ENCODE measurements at regions not wholly inside any gene's neighbourhood (a gene's known extent, or its start where the extent isn't known, plus 50 kb on each side); places are given as distances from the start of the nearest gene placed in this dataset.

DNA sequence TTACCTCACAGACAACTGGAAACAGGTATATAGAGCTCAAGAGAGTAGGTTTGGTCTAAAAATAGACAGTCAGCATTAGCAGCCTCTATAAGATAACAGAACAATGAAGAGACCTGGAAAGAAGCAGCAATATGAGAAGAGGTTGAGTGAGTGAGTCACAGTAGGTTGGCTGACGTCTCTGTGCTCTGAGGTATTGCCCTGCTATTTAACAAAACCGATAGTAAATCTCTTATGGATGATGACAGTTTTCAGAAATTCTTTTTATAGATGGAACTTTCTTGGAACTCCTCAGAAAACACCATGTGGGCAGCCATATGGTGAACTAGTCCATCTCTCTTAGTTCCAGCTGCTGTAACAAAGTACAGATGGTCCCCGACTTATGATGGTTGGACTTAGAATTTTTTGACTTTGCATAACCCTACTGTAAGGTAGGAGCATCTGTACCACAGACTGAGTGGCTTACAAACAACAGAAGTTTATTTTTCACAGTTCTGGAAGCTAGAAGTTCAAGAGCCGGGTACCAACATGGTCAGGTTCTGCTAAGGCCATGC lies 123.5 kb downstream of the MBD2 start:
- Mint-ChIP-seq H3K4me3 (no peak overlapping the region), H3K4me1 (no peaks in the 10 kb centered on the region), H3K9me3 (no peaks in the 10 kb centered on the region), H3K36me3 (no peaks in the 10 kb centered on the region), H3K27me3 (no peaks in the 10 kb centered on the region), H3K27ac (no peak overlapping the region)
- no peak for DNase-seq
- POLR2A ChIA-PET = no interaction called here
- no peak for ATAC-seq (ENCODE audit: low read depth)

DNA sequence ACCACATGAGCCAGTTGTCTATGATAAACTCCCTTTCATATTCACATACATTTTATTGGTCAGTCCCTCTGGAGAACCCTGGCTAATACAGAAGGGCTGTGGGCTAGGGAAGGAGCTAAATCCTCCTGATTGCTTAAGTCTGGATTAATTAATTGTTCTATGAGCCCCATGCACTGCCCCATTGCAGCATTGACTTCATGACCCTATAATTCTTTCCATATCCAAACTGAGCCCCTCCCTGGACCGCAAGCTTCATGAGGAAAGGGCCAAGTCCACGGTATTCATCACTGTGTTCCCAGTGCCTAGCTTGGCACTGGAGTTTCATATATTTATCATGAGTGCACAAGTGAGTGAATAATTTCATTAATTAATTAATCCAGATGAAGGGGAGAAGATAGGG lies 124.0 kb downstream of the MBD2 start:
- POLR2A ChIA-PET = no interaction called here
- DNase-seq (no peak), ATAC-seq (ENCODE audit: low read depth) (no peak)
- no peaks in the 10 kb centered on the region for H3K36me3 Mint-ChIP-seq
- no peak overlapping the region for H3K27ac Mint-ChIP-seq
- H3K27me3 Mint-ChIP-seq = no peaks in the 10 kb centered on the region
- H3K9me3 Mint-ChIP-seq = peaks cover 1% of the 10 kb centered on the region
- H3K4me1 Mint-ChIP-seq = no peaks in the 10 kb centered on the region
- H3K4me3 Mint-ChIP-seq = no peak overlapping the region

DNA sequence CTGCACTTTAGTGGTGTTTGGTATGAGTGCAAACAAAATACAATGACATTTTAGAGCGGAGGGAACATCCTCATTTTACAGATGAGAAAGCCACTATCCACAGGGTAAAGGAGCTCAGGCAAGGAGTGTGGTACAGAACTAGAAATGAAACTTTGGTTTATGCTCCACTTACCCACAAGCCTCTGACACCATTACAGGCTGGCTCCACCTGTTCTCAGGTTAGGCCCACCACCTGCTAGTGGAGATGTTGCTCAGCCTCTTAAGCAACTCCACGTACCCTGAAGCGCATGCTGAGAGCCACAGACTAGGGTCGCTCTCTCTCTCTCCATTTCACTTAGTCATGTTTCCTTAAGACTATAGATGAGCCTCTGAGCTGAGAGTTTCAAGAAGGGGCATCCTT lies 130.0 kb downstream of the MBD2 start:
- H3K27ac Mint-ChIP-seq = no peak overlapping the region
- H3K36me3 Mint-ChIP-seq = peaks cover 2% of the 10 kb centered on the region
- POLR2A ChIA-PET = no interaction called here
- H3K9me3 Mint-ChIP-seq = peaks cover 3% of the 10 kb centered on the region
- no peak overlapping the region for H3K4me3 Mint-ChIP-seq
- H3K4me1 Mint-ChIP-seq = no peaks in the 10 kb centered on the region
- peaks cover 4% of the 10 kb centered on the region for H3K27me3 Mint-ChIP-seq
- DNase-seq = no peak
- ATAC-seq (ENCODE audit: low read depth) = no peak

DNA sequence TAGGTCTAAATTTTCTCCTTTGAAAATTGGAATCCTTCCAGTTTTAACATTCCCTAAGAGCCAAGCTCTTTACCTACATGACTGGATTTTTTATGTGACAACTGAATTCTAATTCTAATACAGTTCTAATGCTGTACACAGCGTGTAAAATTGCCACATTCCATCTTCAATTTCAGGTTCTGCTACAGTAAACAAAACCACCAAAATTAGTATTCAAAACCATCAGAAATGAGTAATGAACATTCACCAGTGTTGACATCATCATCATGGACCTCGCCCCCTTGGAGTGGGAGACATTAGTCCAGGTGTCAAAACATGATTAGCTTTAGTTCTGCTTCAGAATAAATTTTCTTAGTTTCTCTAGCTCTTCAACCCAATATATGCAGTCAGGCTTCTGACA lies 133.6 kb downstream of the MBD2 start:
- Mint-ChIP-seq H3K9me3 (peaks cover 4% of the 10 kb centered on the region), H3K4me1 (peaks cover 14% of the 10 kb centered on the region), H3K27ac (no peak overlapping the region), H3K4me3 (no peak overlapping the region), H3K27me3 (peaks cover 4% of the 10 kb centered on the region), H3K36me3 (peaks cover 6% of the 10 kb centered on the region)
- DNase-seq (no peak), ATAC-seq (ENCODE audit: low read depth) (no peak)
- POLR2A ChIA-PET = no interaction called here

DNA sequence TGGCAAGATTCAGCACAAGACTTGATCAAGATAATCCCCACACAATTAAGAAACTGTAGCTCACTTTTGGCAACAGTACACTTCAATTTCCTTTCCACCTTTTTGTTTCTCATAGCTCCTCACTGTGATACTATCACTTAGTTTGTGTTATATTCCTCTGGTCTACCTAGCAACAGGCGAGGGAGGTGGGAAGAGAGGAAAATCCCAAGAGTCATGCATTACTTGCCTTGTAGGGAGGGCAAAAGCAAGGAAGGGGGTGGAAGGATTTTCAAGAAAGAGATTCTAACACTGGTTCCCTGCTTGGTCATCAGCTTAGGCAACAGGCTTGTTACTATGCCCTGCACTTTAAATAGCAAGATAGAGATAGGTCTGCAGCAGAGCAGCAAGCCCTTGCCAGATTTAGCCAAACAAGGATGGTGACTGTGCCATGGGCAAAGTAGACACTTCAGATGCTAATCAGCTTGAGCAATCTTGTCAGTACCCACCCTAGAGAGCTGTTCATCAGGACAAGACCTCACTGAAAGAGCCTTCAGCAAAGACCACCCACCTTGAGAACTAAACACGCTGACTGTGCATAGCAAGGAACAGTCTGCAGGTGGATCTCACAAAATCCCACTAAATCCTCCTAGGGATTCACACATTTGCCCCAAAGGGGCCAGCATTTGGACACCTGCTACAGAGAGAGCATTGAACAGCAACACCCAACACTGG lies 134.6 kb downstream of the MBD2 start:
- peaks cover 4% of the 10 kb centered on the region for H3K27me3 Mint-ChIP-seq
- ATAC-seq (ENCODE audit: low read depth) (no peak), DNase-seq (no peak)
- H3K27ac Mint-ChIP-seq = no peak overlapping the region
- no peak overlapping the region for H3K4me3 Mint-ChIP-seq
- H3K36me3 Mint-ChIP-seq = peaks cover 6% of the 10 kb centered on the region
- H3K9me3 Mint-ChIP-seq = peaks cover 4% of the 10 kb centered on the region
- POLR2A ChIA-PET = no interaction called here
- H3K4me1 Mint-ChIP-seq = peaks cover 14% of the 10 kb centered on the region

DNA sequence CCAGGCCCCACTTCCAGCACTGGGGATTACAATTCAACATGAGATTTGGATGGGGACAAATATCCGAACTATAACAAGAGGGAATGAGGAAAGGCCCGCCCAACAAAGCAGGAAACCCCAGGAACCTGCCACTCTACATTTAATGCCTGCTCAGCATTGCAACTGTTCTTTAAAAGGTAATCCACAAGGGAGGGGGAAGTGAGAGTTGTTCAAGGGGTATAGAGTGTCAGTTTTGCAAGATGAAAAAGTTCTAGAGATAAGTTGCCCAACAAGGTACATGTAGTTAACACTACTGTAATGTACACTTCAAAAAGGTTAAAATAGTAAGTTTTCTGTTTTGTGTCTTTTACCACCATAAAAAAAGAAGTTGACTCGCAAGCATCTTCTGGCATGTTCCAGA lies 137.6 kb downstream of the MBD2 start:
- Mint-ChIP-seq H3K4me3 (peak overlapping the region; percentile 47), H3K27ac (peak overlapping the region; percentile 78), H3K4me1 (peaks cover 14% of the 10 kb centered on the region), H3K36me3 (peaks cover 9% of the 10 kb centered on the region), H3K9me3 (peaks cover 12% of the 10 kb centered on the region), H3K27me3 (peaks cover 2% of the 10 kb centered on the region)
- no peak for DNase-seq
- no peak for ATAC-seq (ENCODE audit: low read depth)
- POLR2A ChIA-PET = no interaction called here

DNA sequence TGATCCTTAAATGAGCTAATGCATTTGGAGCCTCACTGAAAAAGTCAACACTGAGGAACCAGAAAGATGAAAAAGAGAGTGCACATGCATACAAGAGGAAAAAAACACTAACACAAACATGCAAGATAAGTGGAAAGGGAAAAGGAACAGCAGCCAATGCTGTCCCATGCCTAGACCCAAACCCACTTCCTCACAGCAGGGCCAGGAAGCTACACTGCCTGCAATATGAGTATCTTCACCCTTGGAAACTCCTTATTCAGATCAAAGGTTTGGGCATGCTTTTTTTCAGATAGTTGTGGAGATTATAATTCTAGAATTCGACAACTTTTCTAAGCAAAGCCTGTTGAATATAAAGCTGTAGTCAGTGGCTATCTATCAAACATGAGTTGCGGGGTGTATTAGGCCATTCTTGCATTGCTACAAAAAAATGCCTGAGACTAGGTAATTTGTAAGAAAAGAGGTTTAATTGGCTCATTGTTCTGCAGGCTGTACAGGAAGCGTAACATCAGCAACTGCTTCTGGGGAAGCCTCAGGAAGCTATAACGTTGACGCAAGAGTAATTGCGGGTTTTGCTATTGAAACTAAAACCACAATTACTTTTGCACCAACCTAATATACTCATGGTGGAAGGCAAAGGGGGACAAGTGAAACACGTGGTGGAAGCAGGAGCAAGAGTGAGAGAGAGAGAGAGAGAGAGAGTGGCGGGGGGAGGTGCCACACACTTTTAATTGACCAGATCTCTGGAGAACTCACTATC lies 138.2 kb downstream of the MBD2 start:
- Mint-ChIP-seq H3K27ac (peak overlapping the region; percentile 78), H3K27me3 (peaks cover 2% of the 10 kb centered on the region), H3K4me1 (peaks cover 14% of the 10 kb centered on the region), H3K9me3 (peaks cover 12% of the 10 kb centered on the region), H3K36me3 (peaks cover 9% of the 10 kb centered on the region), H3K4me3 (peak overlapping the region; percentile 47)
- DNase-seq = no peak
- peak; percentile 87 for ATAC-seq (ENCODE audit: low read depth)
- POLR2A ChIA-PET = no interaction called here

DNA sequence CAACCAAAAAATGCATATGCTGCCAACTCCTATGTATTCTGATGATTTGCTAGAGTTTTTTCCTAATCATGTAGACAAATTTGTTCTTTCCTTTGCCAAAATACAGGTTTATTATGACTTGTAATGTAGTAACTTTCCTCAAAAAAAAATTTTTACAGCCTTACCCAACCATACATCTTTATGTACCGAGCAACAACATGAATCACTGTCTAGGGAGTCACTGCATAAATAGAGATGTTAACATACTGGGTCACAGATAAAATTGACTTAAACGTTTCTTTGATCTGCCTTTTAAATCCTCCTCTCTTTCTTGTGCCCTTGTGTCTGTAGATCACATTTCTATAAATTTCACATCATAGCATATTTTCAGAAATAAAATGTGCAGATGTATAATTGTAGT lies 143.6 kb downstream of the MBD2 start:
- no peak overlapping the region for H3K27ac Mint-ChIP-seq
- peaks cover under 1% of the 10 kb centered on the region for H3K4me1 Mint-ChIP-seq
- peaks cover 9% of the 10 kb centered on the region for H3K9me3 Mint-ChIP-seq
- ATAC-seq (ENCODE audit: low read depth) = no peak
- H3K4me3 Mint-ChIP-seq = no peak overlapping the region
- peaks cover 4% of the 10 kb centered on the region for H3K36me3 Mint-ChIP-seq
- POLR2A ChIA-PET = no interaction called here
- H3K27me3 Mint-ChIP-seq = peaks cover 1% of the 10 kb centered on the region
- DNase-seq = no peak

DNA sequence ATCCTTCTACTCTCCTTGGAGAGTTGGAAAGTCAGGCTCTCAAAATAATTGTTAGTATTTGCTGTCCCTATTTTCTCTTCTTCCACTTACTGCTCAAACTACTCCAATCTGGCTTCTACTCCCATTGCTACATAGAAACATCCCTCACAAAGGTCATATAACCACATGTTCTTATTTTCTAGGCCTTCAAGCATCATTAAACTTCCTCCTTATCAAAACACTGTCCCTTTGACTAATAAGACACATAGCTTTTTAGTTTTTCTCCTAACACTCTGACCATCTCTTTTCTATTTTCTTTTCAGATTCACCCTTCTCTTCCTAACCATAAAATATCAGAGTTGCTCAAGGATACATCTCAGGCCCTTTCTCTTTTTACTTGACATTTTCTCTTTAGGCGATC lies 148.3 kb downstream of the MBD2 start:
- peaks cover 8% of the 10 kb centered on the region for H3K27me3 Mint-ChIP-seq
- no peaks in the 10 kb centered on the region for H3K36me3 Mint-ChIP-seq
- no peak overlapping the region for H3K4me3 Mint-ChIP-seq
- DNase-seq (no peak), ATAC-seq (ENCODE audit: low read depth) (no peak)
- H3K9me3 Mint-ChIP-seq = no peaks in the 10 kb centered on the region
- H3K27ac Mint-ChIP-seq = no peak overlapping the region
- POLR2A ChIA-PET = no interaction called here
- H3K4me1 Mint-ChIP-seq = no peaks in the 10 kb centered on the region

DNA sequence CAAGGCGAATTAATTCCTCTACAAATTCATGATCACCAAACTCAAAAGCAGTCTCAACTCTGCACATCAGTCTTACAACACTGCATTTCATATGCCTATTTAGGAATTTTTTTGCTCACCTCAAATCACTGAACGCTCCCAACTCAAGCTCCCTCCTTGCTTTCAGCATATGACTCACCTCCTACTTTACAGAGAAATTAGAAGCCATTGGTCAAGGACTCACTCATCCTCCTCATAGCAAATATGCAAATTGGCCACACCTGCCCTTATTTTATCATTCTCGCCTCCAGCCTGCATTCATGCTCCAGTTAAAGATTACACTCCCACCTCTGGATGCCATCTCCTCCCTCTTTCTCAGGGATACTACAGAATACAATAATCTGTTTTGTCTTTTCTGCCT lies 148.8 kb downstream of the MBD2 start:
- POLR2A ChIA-PET = no interaction called here
- Mint-ChIP-seq H3K4me3 (no peak overlapping the region), H3K4me1 (no peaks in the 10 kb centered on the region), H3K9me3 (no peaks in the 10 kb centered on the region), H3K27me3 (peaks cover 11% of the 10 kb centered on the region), H3K27ac (no peak overlapping the region), H3K36me3 (no peaks in the 10 kb centered on the region)
- DNase-seq = no peak
- ATAC-seq (ENCODE audit: low read depth) = no peak

DNA sequence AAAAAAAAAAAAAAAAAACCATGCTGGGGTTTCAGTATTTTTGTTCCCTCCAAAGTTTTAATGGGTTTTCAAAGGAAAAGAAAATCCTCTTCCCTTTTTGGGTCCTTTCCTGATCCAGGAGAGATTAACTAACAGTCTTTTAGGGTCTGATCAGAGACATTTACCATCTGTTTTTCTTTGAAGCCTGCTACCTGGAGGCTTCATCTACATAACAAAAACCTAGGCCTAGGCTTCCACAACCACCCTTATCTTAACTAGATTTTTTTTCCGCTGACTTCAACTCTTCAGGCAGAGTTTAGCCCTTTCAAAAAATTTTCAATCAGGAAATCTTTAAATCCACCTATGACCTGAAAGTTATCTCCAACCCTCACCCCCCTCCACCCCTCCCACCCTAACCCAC lies 154.7 kb downstream of the MBD2 start:
- Mint-ChIP-seq H3K27me3 (peaks cover 14% of the 10 kb centered on the region), H3K4me1 (no peaks in the 10 kb centered on the region), H3K36me3 (no peaks in the 10 kb centered on the region), H3K4me3 (no peak overlapping the region), H3K27ac (no peak overlapping the region), H3K9me3 (no peaks in the 10 kb centered on the region)
- ATAC-seq (ENCODE audit: low read depth) = no peak
- DNase-seq = no peak
- POLR2A ChIA-PET = no interaction called here

DNA sequence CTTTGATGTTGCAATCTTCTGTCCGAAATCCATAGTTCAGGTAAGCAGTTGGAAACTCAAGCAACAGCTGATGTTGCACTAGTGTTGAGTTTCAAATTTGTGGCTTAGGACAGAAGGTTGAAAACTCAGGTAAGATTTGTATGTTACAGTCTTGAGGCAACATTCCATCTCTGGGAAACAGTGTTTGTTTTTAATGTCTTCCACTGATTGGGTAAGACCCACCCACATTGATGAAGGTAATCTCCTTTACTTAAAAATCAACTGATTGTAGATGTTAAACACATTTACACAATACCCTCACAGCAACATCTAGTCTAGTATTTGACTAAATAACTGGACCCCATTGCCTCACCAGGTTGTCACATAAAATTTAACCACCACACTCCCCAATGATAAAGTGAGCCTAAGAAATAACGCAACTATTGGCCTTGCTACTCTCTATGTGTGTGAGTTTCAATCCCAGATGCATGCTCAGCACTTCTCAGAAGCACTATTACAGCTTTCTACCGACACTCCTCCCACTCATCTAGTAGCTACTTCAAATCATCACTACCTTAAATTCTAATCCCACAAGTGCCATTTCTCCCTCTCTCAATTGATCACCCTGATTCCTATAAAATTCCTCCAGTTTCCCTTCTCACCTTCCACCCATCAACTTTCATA lies 164.0 kb downstream of the MBD2 start:
- Mint-ChIP-seq H3K4me1 (peaks cover 2% of the 10 kb centered on the region), H3K9me3 (peaks cover 3% of the 10 kb centered on the region), H3K4me3 (no peak overlapping the region), H3K27me3 (peaks cover 12% of the 10 kb centered on the region), H3K27ac (no peak overlapping the region), H3K36me3 (no peaks in the 10 kb centered on the region)
- ATAC-seq (ENCODE audit: low read depth) = no peak
- POLR2A ChIA-PET = no interaction called here
- DNase-seq = no peak

DNA sequence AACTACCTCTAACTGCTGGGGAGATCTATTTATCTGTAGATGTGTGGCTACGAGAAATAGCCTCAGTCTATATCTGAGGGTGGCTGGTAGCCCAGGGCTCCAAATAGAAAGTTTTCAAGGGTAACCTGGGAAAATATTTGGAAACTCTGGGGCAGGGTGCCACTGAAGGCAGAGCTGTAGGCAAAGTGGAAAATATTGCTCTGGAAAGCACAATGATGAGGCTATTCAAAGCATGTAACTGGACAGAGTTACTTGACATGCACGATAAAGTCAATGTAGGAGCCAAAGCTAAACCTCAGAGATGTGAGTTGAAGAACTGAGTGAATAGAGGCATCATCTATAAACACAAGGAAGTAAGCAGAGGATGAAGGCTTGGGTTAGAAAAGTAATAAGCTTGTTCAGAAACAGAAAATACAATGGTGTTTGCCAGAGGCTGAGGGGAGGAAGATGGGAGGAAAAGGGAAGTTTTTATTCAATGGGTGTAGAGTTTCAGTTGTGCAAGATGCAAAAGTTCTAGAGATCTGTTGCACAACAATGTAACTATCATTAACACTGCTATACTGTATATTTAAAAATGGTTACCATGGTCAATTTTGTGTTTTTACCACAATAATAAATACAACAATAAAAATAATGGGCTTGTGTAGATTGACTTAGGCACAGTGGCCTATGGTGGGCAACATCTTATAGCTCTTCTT lies 171.6 kb downstream of the MBD2 start:
- POLR2A ChIA-PET = no interaction called here
- no peaks in the 10 kb centered on the region for H3K36me3 Mint-ChIP-seq
- no peak overlapping the region for H3K27ac Mint-ChIP-seq
- DNase-seq (no peak), ATAC-seq (ENCODE audit: low read depth) (no peak)
- H3K27me3 Mint-ChIP-seq = peaks cover 3% of the 10 kb centered on the region
- H3K9me3 Mint-ChIP-seq = no peaks in the 10 kb centered on the region
- no peak overlapping the region for H3K4me3 Mint-ChIP-seq
- peaks cover 2% of the 10 kb centered on the region for H3K4me1 Mint-ChIP-seq
